ENCODE measurements at regions not wholly inside any gene's neighbourhood (a gene's known extent, or its start where the extent isn't known, plus 50 kb on each side); places are given as distances from the start of the nearest gene placed in this dataset.
"Not testable (repeated sequence)": the region's sequence is repeated elsewhere in the genome, so short reads cannot be mapped to it uniquely, and the experiment has no call there.

DNA sequence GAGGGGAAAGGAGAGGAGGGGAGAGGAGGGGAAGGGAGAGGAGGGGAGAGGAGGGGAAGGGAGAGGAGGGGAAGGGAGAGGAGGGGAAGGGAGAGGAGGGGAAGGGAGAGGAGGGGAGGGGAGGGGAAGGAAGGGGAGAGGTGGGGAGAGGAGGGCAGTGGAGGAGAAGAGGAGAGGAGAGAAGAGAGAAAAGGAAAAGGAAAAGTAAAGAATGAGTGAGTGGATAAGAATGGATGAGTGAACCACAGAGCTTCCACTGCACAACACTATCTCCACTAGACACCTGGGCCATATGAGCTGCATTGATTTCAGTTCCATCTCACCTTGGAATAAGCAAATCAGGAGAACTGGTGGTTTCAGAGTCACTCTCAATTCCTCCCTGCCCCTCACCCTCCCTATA is 204.1 kb upstream of the TOX3 start:
- Histone ChIP-seq H3K36me3 (no peaks in the 10 kb centered on the region), H3K4me1 (peaks cover 0 to 10% (median 0%) of the 10 kb centered on the region in 10 experiments; a peak in 3 of 20 replicates), H3K4me2 (no peak overlapping the region), H4K20me1 (no peaks in the 10 kb centered on the region), H3K27ac (no peak overlapping the region), H3K27me3 (no peaks in the 10 kb centered on the region), H3K9ac (no peak overlapping the region), H3K4me3 (no peak overlapping the region), H3K9me3 (replicated peaks in 1 of 11) (no peaks in the 10 kb centered on the region; a peak in 2 of 22 replicates)
- TF ChIP-seq Cebpa-rat (IDR thresholded peaks at IDR 0.05): no peak

GRCh38 chr16:52748741-52749140 is 201.8 kb upstream of the TOX3 start:
- no peak overlapping the region for H3K4me3 ChIP-seq
- no peak overlapping the region for H3K4me2 ChIP-seq
- H3K9me3 ChIP-seq (replicated peaks in 1 of 11): no peaks in the 10 kb centered on the region
- no peaks in the 10 kb centered on the region for H3K4me1 ChIP-seq
- H3K9ac ChIP-seq: no peak overlapping the region
- H3K36me3 ChIP-seq: no peaks in the 10 kb centered on the region
- H3K27me3 ChIP-seq: no peaks in the 10 kb centered on the region
- TF ChIP-seq Cebpa-rat (IDR thresholded peaks at IDR 0.05): no peak
- no peaks in the 10 kb centered on the region for H4K20me1 ChIP-seq
- H3K27ac ChIP-seq: no peak overlapping the region

DNA sequence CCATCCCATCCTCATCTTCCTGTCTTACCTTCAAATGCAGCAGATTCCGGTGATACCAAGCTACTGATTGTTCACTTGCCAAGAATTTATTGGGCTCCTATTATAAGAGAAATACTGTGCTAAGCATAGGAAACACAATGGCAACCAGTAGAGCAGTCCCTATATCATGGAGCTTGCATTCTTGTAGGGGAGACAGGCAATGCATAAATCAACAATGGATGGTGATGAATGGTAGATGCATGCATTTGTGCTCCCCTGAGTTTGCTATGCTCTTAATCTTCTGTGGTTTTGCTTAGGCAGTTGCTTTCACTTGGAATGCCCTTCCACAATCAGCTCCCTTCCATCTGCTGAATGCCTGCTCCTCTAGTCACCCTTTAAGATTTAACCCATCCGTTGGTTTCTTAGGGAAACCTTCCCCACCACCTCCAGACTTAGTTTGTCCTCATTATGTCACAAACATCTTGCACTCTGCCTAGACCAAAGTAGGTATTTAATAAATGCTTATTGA is 200.2 kb upstream of the TOX3 start:
- H3K4me1 ChIP-seq: peaks cover 0 to 11% (median 0%) of the 10 kb centered on the region in 10 experiments; a peak in 4 of 20 replicates
- H3K4me3 ChIP-seq: no peak overlapping the region
- no peak overlapping the region for H3K27ac ChIP-seq
- no peaks in the 10 kb centered on the region for H3K27me3 ChIP-seq
- no peak overlapping the region for H3K9ac ChIP-seq
- no peak for TF ChIP-seq Cebpa-rat (IDR thresholded peaks at IDR 0.05)
- H3K9me3 ChIP-seq (replicated peaks in 1 of 11): no peaks in the 10 kb centered on the region
- no peaks in the 10 kb centered on the region for H3K36me3 ChIP-seq
- no peaks in the 10 kb centered on the region for H4K20me1 ChIP-seq
- no peak overlapping the region for H3K4me2 ChIP-seq

DNA sequence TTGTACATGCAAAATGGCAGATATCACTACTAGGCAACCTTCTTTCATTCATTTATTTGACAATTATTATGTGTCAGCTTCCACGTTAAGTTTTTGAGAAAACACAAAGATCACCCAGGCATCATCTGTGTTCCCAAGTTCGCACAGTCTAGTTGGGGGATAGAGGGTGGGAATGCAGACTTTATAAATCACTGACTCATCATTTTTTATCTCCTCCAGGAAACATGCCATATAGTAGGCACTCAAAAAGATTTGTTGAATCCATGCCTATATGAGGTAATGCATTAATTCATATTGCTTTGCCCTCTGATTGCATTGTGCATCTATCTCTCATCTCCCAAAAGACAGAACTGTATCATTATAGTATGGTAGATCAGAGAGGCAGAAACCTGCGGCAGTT is 196.8 kb upstream of the TOX3 start:
- Histone ChIP-seq H3K9me3 (replicated peaks in 1 of 11) (peaks cover 0 to 4% (median 0%) of the 10 kb centered on the region in 11 experiments; a peak in 2 of 22 replicates), H3K4me2 (no peak overlapping the region), H3K4me3 (no peak overlapping the region), H3K4me1 (peaks cover 0 to 24% (median 0%) of the 10 kb centered on the region in 10 experiments; a peak in 6 of 20 replicates), H3K27me3 (no peaks in the 10 kb centered on the region), H4K20me1 (no peaks in the 10 kb centered on the region), H3K27ac (no peak overlapping the region), H3K36me3 (no peaks in the 10 kb centered on the region), H3K9ac (no peak overlapping the region)
- TF ChIP-seq Cebpa-rat (IDR thresholded peaks at IDR 0.05): no peak

- Histone ChIP-seq H3K27me3 (no peaks in the 10 kb centered on the region), H3K9ac (no peak overlapping the region), H3K36me3 (no peaks in the 10 kb centered on the region), H3K9me3 (replicated peaks in 1 of 11) (peaks cover 0 to 5% (median 0%) of the 10 kb centered on the region in 11 experiments; a peak in 2 of 22 replicates), H3K4me3 (no peak overlapping the region), H3K27ac (no peak overlapping the region), H3K4me1 (peaks cover 0 to 24% (median 0%) of the 10 kb centered on the region in 10 experiments; a peak in 6 of 20 replicates), H3K4me2 (no peak overlapping the region), H4K20me1 (no peaks in the 10 kb centered on the region)
- no peak for TF ChIP-seq Cebpa-rat (IDR thresholded peaks at IDR 0.05)
These were observed 195.7 kb upstream of the TOX3 start for GRCh38 chr16:52742608-52743170.

DNA sequence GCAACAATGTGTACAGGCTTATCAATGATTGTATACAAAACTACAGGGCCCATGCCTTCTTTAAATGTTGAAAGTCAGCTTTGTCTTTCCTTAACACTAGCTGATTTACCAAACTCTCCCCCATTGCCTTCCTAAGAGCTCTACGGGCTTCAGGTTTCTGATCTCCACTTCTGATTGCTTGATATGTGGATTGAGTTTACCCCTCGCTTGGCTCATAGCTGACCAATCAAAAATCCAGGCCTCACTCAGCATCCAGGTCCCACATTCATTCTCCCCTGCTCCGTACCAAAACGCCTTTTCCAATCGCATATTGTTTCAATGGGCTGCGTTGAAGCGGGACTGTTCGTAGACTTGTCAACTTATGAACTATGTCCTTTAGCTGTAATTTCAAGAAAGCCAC is 195.1 kb upstream of the TOX3 start:
- Histone ChIP-seq H3K27me3 (no peaks in the 10 kb centered on the region), H4K20me1 (no peaks in the 10 kb centered on the region), H3K4me3 (no peak overlapping the region), H3K9ac (no peak overlapping the region; a peak in 1 of 22 replicates), H3K4me1 (peaks cover 0 to 24% (median 0%) of the 10 kb centered on the region in 10 experiments; a peak in 6 of 20 replicates), H3K4me2 (peak overlapping the region in 3 of 11 experiments; percentile 34 to 67 (median 63); a peak in 3 of 22 replicates), H3K27ac (no peak overlapping the region; a peak in 2 of 22 replicates), H3K36me3 (no peaks in the 10 kb centered on the region), H3K9me3 (replicated peaks in 1 of 11) (peaks cover 0 to 5% (median 0%) of the 10 kb centered on the region in 11 experiments; a peak in 2 of 22 replicates)
- TF ChIP-seq Cebpa-rat (IDR thresholded peaks at IDR 0.05): no peak

- peak overlapping the region in 1 of 10 experiments; percentile 23; a peak in 1 of 20 replicates for H3K4me3 ChIP-seq
- no peak for TF ChIP-seq Cebpa-rat (IDR thresholded peaks at IDR 0.05)
- H3K27me3 ChIP-seq: no peaks in the 10 kb centered on the region
- no peaks in the 10 kb centered on the region for H3K36me3 ChIP-seq
- H3K27ac ChIP-seq: peak overlapping the region in 2 of 11 experiments; percentile 2 to 17; a peak in 1 of 22 replicates
- peak overlapping the region in 1 of 11 experiments; percentile 34; a peak in 2 of 22 replicates for H3K9ac ChIP-seq
- no peaks in the 10 kb centered on the region for H4K20me1 ChIP-seq
- H3K4me2 ChIP-seq: peak overlapping the region in 3 of 11 experiments; percentile 34 to 67 (median 63); a peak in 5 of 22 replicates
- H3K9me3 ChIP-seq (replicated peaks in 1 of 11): peaks cover 0 to 5% (median 0%) of the 10 kb centered on the region in 11 experiments; a peak in 2 of 22 replicates
- H3K4me1 ChIP-seq: peaks cover 0 to 24% (median 0%) of the 10 kb centered on the region in 10 experiments; a peak in 6 of 20 replicates
These were observed 194.4 kb upstream of the TOX3 start for GRCh38 chr16:52741351-52741750.

GRCh38 chr16:52740766-52741165 is 193.8 kb upstream of the TOX3 start:
- no peak for TF ChIP-seq Cebpa-rat (IDR thresholded peaks at IDR 0.05)
- H3K4me1 ChIP-seq: peaks cover 0 to 24% (median 0%) of the 10 kb centered on the region in 10 experiments; a peak in 6 of 20 replicates
- H3K36me3 ChIP-seq: no peaks in the 10 kb centered on the region
- H4K20me1 ChIP-seq: no peaks in the 10 kb centered on the region
- H3K4me2 ChIP-seq: peak overlapping the region in 1 of 11 experiments; percentile 63; a peak in 2 of 22 replicates
- no peak overlapping the region for H3K27ac ChIP-seq
- no peak overlapping the region for H3K4me3 ChIP-seq
- H3K27me3 ChIP-seq: no peaks in the 10 kb centered on the region
- no peak overlapping the region for H3K9ac ChIP-seq
- H3K9me3 ChIP-seq (replicated peaks in 1 of 11): peaks cover 0 to 5% (median 0%) of the 10 kb centered on the region in 11 experiments; a peak in 2 of 22 replicates

DNA sequence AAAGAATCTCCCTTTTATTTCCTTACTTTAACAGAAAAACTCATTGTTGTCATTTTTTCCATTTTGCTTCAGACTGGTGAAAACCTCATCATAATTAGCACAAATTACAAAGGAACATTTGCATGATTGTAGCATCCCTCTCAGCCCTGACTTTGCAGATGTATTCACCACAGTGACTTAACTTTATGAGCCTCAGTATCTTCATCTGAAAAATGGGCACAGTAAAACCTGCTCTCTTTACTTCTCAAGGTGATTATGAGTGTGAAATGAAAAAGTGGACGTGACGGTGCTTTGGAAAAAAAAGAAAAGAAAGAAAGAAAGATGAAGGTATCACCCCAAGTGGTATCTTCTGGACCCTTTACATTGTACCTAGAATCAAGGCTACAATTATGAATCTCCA is 193.4 kb upstream of the TOX3 start:
- H3K4me1 ChIP-seq: peaks cover 0 to 24% (median 0%) of the 10 kb centered on the region in 10 experiments; a peak in 6 of 20 replicates
- no peaks in the 10 kb centered on the region for H3K27me3 ChIP-seq
- no peak overlapping the region for H3K4me2 ChIP-seq
- no peak overlapping the region for H3K27ac ChIP-seq
- peaks cover 0 to 5% (median 0%) of the 10 kb centered on the region in 11 experiments; a peak in 2 of 22 replicates for H3K9me3 ChIP-seq (replicated peaks in 1 of 11)
- no peak for TF ChIP-seq Cebpa-rat (IDR thresholded peaks at IDR 0.05)
- H4K20me1 ChIP-seq: no peaks in the 10 kb centered on the region
- H3K36me3 ChIP-seq: no peaks in the 10 kb centered on the region
- H3K4me3 ChIP-seq: no peak overlapping the region
- H3K9ac ChIP-seq: no peak overlapping the region

- H4K20me1 ChIP-seq; H3K4me2 ChIP-seq; H3K36me3 ChIP-seq; H3K9me3 ChIP-seq (replicated peaks in 1 of 11); H3K27me3 ChIP-seq; H3K9ac ChIP-seq; H3K27ac ChIP-seq; H3K4me3 ChIP-seq: not testable (repeated sequence)
- peaks cover 0 to 26% (median 0%) of the 10 kb centered on the region in 10 experiments; a peak in 6 of 20 replicates for H3K4me1 ChIP-seq
These were observed 192.0 kb upstream of the TOX3 start for GRCh38 chr16:52738992-52739391.
